ENCODE measurements at regions not wholly inside any gene's neighbourhood (a gene's known extent, or its start where the extent isn't known, plus 50 kb on each side); places are given as distances from the start of the nearest gene placed in this dataset.
A peak's percentile ranks its signal among the peaks of the same experiment; 100 is the strongest.

- H3K4me1 ChIP-seq (ENCODE audit: insufficient read depth, low read length, poor library complexity, severe bottlenecking), result peaks cover 28% of the 10 kb centered on the region
- no peaks in the 10 kb centered on the region for H3K27me3 ChIP-seq (ENCODE audit: insufficient read depth, low read length, poor library complexity, severe bottlenecking)
Measured at GRCh38 chr17:34174496-34174895, 80.6 kb upstream of the CCL2 start.

GRCh38 chr17:34176440-34176839 is 78.6 kb upstream of the CCL2 start:
- Histone ChIP-seq H3K4me3 (ENCODE audit: low read length, poor library complexity, severe bottlenecking) (no peak overlapping the region), H2AFZ (ENCODE audit: low read length) (no peak overlapping the region), H4K20me1 (ENCODE audit: insufficient read depth, low read length, poor library complexity, severe bottlenecking) (no peaks in the 10 kb centered on the region), H3K9me3 (ENCODE audit: insufficient read depth, low read depth, low read length) (peaks cover 3% of the 10 kb centered on the region; the same call in 1 of the 2 replicates), H3K4me2 (ENCODE audit: low read depth, low read length, poor library complexity, severe bottlenecking) (no peak overlapping the region), H3K9ac (ENCODE audit: low read depth, low read length, poor library complexity, severe bottlenecking) (no peak overlapping the region), H3K79me2 (ENCODE audit: insufficient read depth, low read length) (no peaks in the 10 kb centered on the region), H3K27me3 (ENCODE audit: insufficient read depth, low read length, poor library complexity, severe bottlenecking) (no peaks in the 10 kb centered on the region), H3K9me2 (replicated peaks; ENCODE audit: low read depth, low read length) (no peaks in the 10 kb centered on the region), H3K4me1 (ENCODE audit: insufficient read depth, low read length, poor library complexity, severe bottlenecking) (peaks cover 26% of the 10 kb centered on the region), H3K36me3 (ENCODE audit: insufficient read depth, low read length) (no peaks in the 10 kb centered on the region), H3F3A (ENCODE audit: low read depth) (no peaks in the 10 kb centered on the region)
- TF ChIP-seq CTCF (conservative IDR thresholded peaks at IDR 0.05; ENCODE audit: low read length) (no peak), EZH2phosphoT487 (IDR thresholded peaks at IDR 0.05; ENCODE audit: borderline replicate concordance) (no peak)

More at GRCh38 chr17:34174496-34174895, 80.6 kb upstream of the CCL2 start:
- no peak overlapping the region for H3K9ac ChIP-seq (ENCODE audit: low read depth, low read length, poor library complexity, severe bottlenecking)
- no peak overlapping the region for H3K4me3 ChIP-seq (ENCODE audit: low read length, poor library complexity, severe bottlenecking)
- H3K79me2 ChIP-seq (ENCODE audit: insufficient read depth, low read length), result no peaks in the 10 kb centered on the region
- peaks cover 3% of the 10 kb centered on the region; the same call in 1 of the 2 replicates for H3K9me3 ChIP-seq (ENCODE audit: insufficient read depth, low read depth, low read length)
- H3K36me3 ChIP-seq (ENCODE audit: insufficient read depth, low read length), result no peaks in the 10 kb centered on the region
- TF ChIP-seq CTCF (conservative IDR thresholded peaks at IDR 0.05; ENCODE audit: low read length) (no peak), EZH2phosphoT487 (IDR thresholded peaks at IDR 0.05; ENCODE audit: borderline replicate concordance) (no peak)
- no peak overlapping the region for H3K4me2 ChIP-seq (ENCODE audit: low read depth, low read length, poor library complexity, severe bottlenecking)
- no peaks in the 10 kb centered on the region for H3K9me2 ChIP-seq (replicated peaks; ENCODE audit: low read depth, low read length)
- no peaks in the 10 kb centered on the region for H4K20me1 ChIP-seq (ENCODE audit: insufficient read depth, low read length, poor library complexity, severe bottlenecking)
- H3F3A ChIP-seq (ENCODE audit: low read depth), result no peaks in the 10 kb centered on the region
- no peak overlapping the region for H2AFZ ChIP-seq (ENCODE audit: low read length)

- H4K20me1 ChIP-seq (ENCODE audit: insufficient read depth, low read length, poor library complexity, severe bottlenecking), result no peaks in the 10 kb centered on the region
- no peaks in the 10 kb centered on the region for H3K9me2 ChIP-seq (replicated peaks; ENCODE audit: low read depth, low read length)
- no peaks in the 10 kb centered on the region for H3K27me3 ChIP-seq (ENCODE audit: insufficient read depth, low read length, poor library complexity, severe bottlenecking)
- H3K4me2 ChIP-seq (ENCODE audit: low read depth, low read length, poor library complexity, severe bottlenecking), result peak overlapping the region; percentile 40
- peaks cover 20% of the 10 kb centered on the region for H3K4me1 ChIP-seq (ENCODE audit: insufficient read depth, low read length, poor library complexity, severe bottlenecking)
- H3K9ac ChIP-seq (ENCODE audit: low read depth, low read length, poor library complexity, severe bottlenecking), result no peak overlapping the region
- H3F3A ChIP-seq (ENCODE audit: low read depth), result no peaks in the 10 kb centered on the region
- no peaks in the 10 kb centered on the region for H3K36me3 ChIP-seq (ENCODE audit: insufficient read depth, low read length)
- H3K4me3 ChIP-seq (ENCODE audit: low read length, poor library complexity, severe bottlenecking), result no peak overlapping the region
- H3K9me3 ChIP-seq (ENCODE audit: insufficient read depth, low read depth, low read length), result no peaks in the 10 kb centered on the region
- H3K79me2 ChIP-seq (ENCODE audit: insufficient read depth, low read length), result no peaks in the 10 kb centered on the region
- H2AFZ ChIP-seq (ENCODE audit: low read length), result peak overlapping the region; percentile 52
- no peak for TF ChIP-seq CTCF (conservative IDR thresholded peaks at IDR 0.05; ENCODE audit: low read length)
- TF ChIP-seq EZH2phosphoT487 (IDR thresholded peaks at IDR 0.05; ENCODE audit: borderline replicate concordance), result no peak
Measured at GRCh38 chr17:34177642-34178041, 77.4 kb upstream of the CCL2 start.

Measured in Loucy (cell line).